ENCODE measurements at regions not wholly inside any gene's neighbourhood (a gene's known extent, or its start where the extent isn't known, plus 50 kb on each side); places are given as distances from the start of the nearest gene placed in this dataset.
A peak's percentile ranks its signal among the peaks of the same experiment; 100 is the strongest.

GRCh38 chr9:82104252-82104651 lies 115.7 kb downstream of the SPATA31D1 start:
- no peak for DNase-seq (ENCODE audit: extremely low read depth, low read depth)
- TF ChIP-seq CTCF (IDR thresholded peaks at IDR 0.05; ENCODE audit: low read depth, low read length) = no peak

GRCh38 chr9:82105729-82106128 lies 117.2 kb downstream of the SPATA31D1 start:
- TF ChIP-seq CTCF (IDR thresholded peaks at IDR 0.05; ENCODE audit: low read depth, low read length) = no peak
- no peak for DNase-seq (ENCODE audit: extremely low read depth, low read depth)

GRCh38 chr9:82106536-82106935 lies 118.0 kb downstream of the SPATA31D1 start:
- no peak for DNase-seq (ENCODE audit: extremely low read depth, low read depth)
- TF ChIP-seq CTCF (IDR thresholded peaks at IDR 0.05; ENCODE audit: low read depth, low read length) = no peak

GRCh38 chr9:82108474-82108873 lies 119.9 kb downstream of the SPATA31D1 start:
- no peak for TF ChIP-seq CTCF (IDR thresholded peaks at IDR 0.05; ENCODE audit: low read depth, low read length)
- no peak for DNase-seq (ENCODE audit: extremely low read depth, low read depth)

GRCh38 chr9:82108941-82109340 lies 120.4 kb downstream of the SPATA31D1 start:
- no peak for DNase-seq (ENCODE audit: extremely low read depth, low read depth)
- TF ChIP-seq CTCF (IDR thresholded peaks at IDR 0.05; ENCODE audit: low read depth, low read length) = no peak

- DNase-seq (ENCODE audit: extremely low read depth, low read depth) = peak; percentile 15
- no peak for TF ChIP-seq CTCF (IDR thresholded peaks at IDR 0.05; ENCODE audit: low read depth, low read length)
These were observed 121.1 kb downstream of the SPATA31D1 start for GRCh38 chr9:82109626-82110025.

- no peak for DNase-seq (ENCODE audit: extremely low read depth, low read depth)
- no peak for TF ChIP-seq CTCF (IDR thresholded peaks at IDR 0.05; ENCODE audit: low read depth, low read length)
These were observed 122.3 kb downstream of the SPATA31D1 start for GRCh38 chr9:82110881-82111280.
